NT2/D1 (cell line): ENCODE measurements at regions not wholly inside any gene's neighbourhood (a gene's known extent, or its start where the extent isn't known, plus 50 kb on each side); places are given as distances from the start of the nearest gene placed in this dataset.

Experiments
- DNase-seq: peaks from one replicate; pipeline ENCODE4 v3.0.0-alpha.2; 2011; ENCODE audit warnings: low read depth, low spot score
- H3K27me3 ChIP-seq: 2 replicates; pipeline ENCODE4 v1.6.0; 2011; ENCODE audit warnings: mild to moderate bottlenecking; ENCODE audit not compliant: insufficient read length, insufficient read depth
- H3K36me3 ChIP-seq: 2 replicates; pipeline ENCODE4 v1.6.1; 2011; ENCODE audit warnings: mild to moderate bottlenecking, low read length, mixed read lengths; ENCODE audit not compliant: insufficient read depth, insufficient read length
- H3K4me1 ChIP-seq: 2 replicates; pipeline ENCODE4 v1.5.1; 2011; ENCODE audit not compliant: insufficient read depth, insufficient read length
- H3K4me3 ChIP-seq: 2 replicates; pipeline ENCODE4 v1.5.1; 2011; ENCODE audit warnings: low read depth; ENCODE audit not compliant: insufficient read length
- H3K9ac ChIP-seq: 2 replicates; pipeline ENCODE4 v1.6.0; 2011; ENCODE audit warnings: low read depth; ENCODE audit not compliant: insufficient read length
- H3K9me3 ChIP-seq: 2 replicates; pipeline ENCODE4 v1.5.1; 2011; ENCODE audit warnings: mild to moderate bottlenecking, low read length; ENCODE audit not compliant: insufficient read depth
- SUZ12 ChIP-seq: IDR thresholded peaks from 2 replicates; pipeline ENCODE4 v1.6.1; 2011; ENCODE audit not compliant: insufficient read length, insufficient read depth; ENCODE audit errors: extremely low read depth
- YY1 ChIP-seq: IDR thresholded peaks from 2 replicates; pipeline ENCODE4 v1.6.1; 2011; ENCODE audit not compliant: insufficient read length, insufficient read depth
- ZNF274 ChIP-seq: IDR thresholded peaks from 2 replicates; pipeline ENCODE4 v1.6.1; 2011; ENCODE audit warnings: mild to moderate bottlenecking, low read depth, low read length

DNA sequence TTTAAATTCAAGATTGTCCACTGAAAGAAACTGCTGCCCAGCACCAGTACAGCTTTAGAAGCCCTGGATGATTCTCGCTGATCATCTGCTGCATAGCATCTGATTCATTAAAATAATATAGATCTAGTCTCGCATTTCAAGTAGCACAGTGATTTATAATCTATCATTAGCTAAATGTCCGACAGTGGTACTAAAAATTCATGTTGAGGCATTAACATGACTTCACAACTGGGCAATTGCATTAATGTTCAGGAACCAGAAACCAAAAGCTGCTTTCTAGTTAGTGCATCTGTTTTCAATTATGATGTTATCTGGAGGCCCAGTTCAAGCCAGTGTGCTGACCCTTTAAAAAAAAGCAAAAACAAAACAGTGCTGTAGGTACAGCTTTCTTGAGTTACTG lies 1987.2 kb upstream of the SEL1L start:
- no peak for TF ChIP-seq ZNF274
- TF ChIP-seq SUZ12, result no peak
- TF ChIP-seq YY1, result no peak
- H3K4me3 ChIP-seq, result no peak overlapping the region
- no peak for DNase-seq
- no peaks in the 10 kb centered on the region for H3K27me3 ChIP-seq
- H3K4me1 ChIP-seq, result no peaks in the 10 kb centered on the region
- no peaks in the 10 kb centered on the region for H3K9me3 ChIP-seq
- no peaks in the 10 kb centered on the region for H3K36me3 ChIP-seq
- no peak overlapping the region for H3K9ac ChIP-seq

DNA sequence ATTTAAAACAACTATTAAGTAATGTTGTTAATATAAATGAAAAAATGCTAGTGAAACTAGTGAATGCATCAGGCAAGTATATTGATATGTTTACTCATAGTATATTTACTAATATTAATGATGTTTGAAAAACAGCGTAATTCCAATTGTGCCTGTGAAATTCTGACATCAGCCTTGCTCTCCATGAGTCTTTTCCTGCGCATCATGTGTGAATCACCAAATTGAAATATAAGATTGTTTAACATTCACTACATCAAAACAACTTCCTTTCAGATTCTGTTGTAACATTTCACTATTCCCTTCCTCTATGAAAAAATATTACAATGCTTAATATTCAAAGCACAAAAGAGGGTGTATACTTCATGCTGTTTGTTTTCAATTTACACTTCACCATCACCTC lies 1995.9 kb upstream of the SEL1L start:
- TF ChIP-seq ZNF274, result no peak
- TF ChIP-seq SUZ12, result no peak
- no peak for TF ChIP-seq YY1
- Histone ChIP-seq H3K36me3 (no peaks in the 10 kb centered on the region), H3K4me1 (no peaks in the 10 kb centered on the region), H3K9ac (no peak overlapping the region), H3K27me3 (no peaks in the 10 kb centered on the region), H3K4me3 (no peak overlapping the region), H3K9me3 (no peaks in the 10 kb centered on the region)
- no peak for DNase-seq

DNA sequence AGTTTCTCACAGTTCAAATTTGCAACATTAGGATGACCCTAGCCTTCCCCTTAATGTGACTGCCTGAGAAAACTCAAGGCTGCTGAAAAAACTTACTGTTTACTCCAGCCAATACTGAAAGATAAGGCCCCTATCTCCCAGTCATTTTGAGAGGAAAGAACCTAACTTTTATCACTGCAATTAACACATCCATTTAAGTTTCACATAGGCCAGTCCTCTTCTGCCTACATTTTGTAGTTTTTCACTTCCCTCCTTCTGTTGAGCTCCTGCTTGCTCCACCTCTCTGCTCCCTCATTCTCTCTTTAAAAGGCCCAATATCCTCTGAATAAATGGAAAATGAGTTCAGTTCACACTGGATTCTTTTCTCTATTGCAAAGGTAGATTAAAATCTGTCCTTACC lies 1996.2 kb upstream of the FLRT2 start:
- H3K9ac ChIP-seq, result no peak overlapping the region
- no peaks in the 10 kb centered on the region for H3K36me3 ChIP-seq
- no peaks in the 10 kb centered on the region for H3K4me1 ChIP-seq
- DNase-seq, result no peak
- no peak for TF ChIP-seq YY1
- no peak for TF ChIP-seq ZNF274
- no peak for TF ChIP-seq SUZ12
- H3K27me3 ChIP-seq, result no peaks in the 10 kb centered on the region
- H3K4me3 ChIP-seq, result no peak overlapping the region
- no peaks in the 10 kb centered on the region for H3K9me3 ChIP-seq

DNA sequence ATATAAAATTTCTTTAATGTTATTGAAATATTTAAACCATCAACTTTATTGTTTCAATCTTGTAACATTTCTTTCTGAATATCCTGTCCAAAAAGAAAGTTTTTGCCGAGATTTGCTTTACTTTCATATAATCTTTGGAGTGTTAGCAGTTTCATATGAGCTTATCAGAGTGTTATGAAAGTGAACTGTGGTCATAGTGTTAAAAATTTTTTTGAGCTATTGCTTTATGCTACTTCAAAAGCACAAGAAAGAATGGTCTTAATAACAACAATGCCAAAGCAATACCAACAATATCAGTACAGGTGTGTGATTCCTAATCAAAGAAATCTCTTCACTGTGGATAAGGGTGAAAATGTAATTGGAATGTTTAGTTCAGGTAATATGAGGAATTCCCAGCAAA lies 1994.9 kb upstream of the FLRT2 start:
- Histone ChIP-seq H3K4me1 (no peaks in the 10 kb centered on the region), H3K36me3 (no peaks in the 10 kb centered on the region), H3K9me3 (no peaks in the 10 kb centered on the region), H3K9ac (no peak overlapping the region), H3K4me3 (no peak overlapping the region), H3K27me3 (no peaks in the 10 kb centered on the region)
- TF ChIP-seq SUZ12 (no peak), YY1 (no peak), ZNF274 (no peak)
- DNase-seq, result no peak

DNA sequence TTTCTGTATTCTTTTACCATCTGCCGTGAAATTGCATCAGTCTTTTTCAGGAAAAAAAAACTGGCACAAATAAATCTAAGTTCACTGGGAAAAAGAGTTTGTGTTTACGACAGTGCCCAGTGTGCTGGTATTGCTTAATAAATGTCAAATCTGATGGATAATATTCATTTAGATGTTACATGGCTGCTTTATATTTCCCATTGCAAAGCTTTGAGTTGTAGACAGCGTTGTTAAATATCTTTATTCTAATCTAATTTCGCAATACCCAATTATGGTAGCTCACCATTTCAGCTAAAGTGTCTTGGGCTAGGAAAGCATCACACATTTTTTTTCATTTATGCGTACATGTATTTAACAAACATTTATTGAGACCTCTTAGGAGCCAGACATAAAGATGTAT lies 1994.5 kb upstream of the FLRT2 start:
- Histone ChIP-seq H3K4me3 (no peak overlapping the region), H3K9ac (no peak overlapping the region), H3K27me3 (no peaks in the 10 kb centered on the region), H3K4me1 (no peaks in the 10 kb centered on the region), H3K9me3 (no peaks in the 10 kb centered on the region), H3K36me3 (no peaks in the 10 kb centered on the region)
- DNase-seq, result no peak
- TF ChIP-seq ZNF274 (no peak), YY1 (no peak), SUZ12 (no peak)

DNA sequence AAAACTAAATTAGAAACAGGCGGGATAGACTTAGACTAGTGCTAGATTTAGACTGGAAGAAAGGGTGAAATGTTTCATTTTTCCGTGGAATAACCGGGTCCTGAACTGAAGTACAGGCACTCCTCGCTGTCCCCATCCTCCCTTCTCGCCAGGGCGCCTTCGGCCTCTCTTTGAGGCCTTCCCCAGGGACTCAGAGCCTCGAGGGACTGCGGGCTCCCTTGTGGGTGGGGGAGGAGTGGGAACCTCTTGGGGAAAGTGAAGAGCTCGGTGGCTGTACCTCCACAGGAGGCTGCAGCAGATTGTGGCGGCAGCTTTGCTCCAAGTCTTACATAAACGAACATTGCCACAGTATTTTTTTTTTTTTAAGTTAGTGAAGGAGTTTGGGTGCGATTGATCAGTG lies 1988.8 kb upstream of the FLRT2 start:
- no peaks in the 10 kb centered on the region for H3K9me3 ChIP-seq
- no peaks in the 10 kb centered on the region for H3K36me3 ChIP-seq
- H3K4me3 ChIP-seq, result no peak overlapping the region
- TF ChIP-seq SUZ12 (no peak), ZNF274 (no peak), YY1 (no peak)
- no peaks in the 10 kb centered on the region for H3K27me3 ChIP-seq
- no peak for DNase-seq
- no peak overlapping the region for H3K9ac ChIP-seq
- H3K4me1 ChIP-seq, result no peaks in the 10 kb centered on the region

DNA sequence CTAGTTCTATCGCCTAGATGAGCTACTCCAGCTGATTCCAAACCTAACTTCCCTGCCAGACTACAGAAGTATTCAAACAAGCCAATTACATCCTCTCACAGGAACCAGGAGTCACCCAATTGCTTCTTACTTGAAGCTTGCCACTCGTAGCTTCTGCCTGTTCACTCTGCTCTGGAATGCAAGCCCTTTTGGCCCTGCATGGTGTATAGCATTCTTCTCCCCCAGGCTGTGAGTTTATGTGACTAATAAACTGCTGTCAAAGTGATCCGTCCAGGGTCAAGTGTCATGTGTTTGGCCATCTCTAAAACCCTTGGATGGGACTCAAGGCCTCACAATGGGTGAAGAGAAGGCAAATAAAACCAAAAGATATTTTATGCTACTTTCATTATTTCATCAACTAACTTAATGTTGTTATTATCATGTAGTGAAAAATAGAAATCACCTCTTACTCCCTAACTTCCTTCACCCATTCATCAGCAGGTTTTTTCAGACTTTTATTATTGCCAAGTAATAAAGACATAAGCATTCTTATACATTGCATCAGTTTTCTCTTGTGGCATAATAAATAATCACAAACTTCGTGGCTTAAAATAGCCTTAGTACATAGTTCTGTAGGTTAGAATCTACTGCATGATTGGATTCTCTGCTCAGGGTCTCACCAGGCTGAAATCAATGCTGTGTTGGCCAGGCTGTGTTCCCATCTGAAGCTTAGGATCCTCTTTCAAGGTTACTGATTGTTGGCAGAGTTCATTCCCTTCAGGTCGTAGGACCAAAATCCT lies 1981.7 kb upstream of the FLRT2 start:
- Histone ChIP-seq H3K9ac (no peak overlapping the region), H3K4me3 (no peak overlapping the region), H3K4me1 (no peaks in the 10 kb centered on the region), H3K36me3 (no peaks in the 10 kb centered on the region), H3K9me3 (no peaks in the 10 kb centered on the region), H3K27me3 (no peaks in the 10 kb centered on the region)
- no peak for DNase-seq
- TF ChIP-seq ZNF274 (no peak), YY1 (no peak), SUZ12 (no peak)
